Endothelial cell of umbilical vein (primary cell): ENCODE measurements at regions not wholly inside any gene's neighbourhood (a gene's known extent, or its start where the extent isn't known, plus 50 kb on each side); places are given as distances from the start of the nearest gene placed in this dataset.

Experiments used
- EZH2 ChIP-seq: IDR thresholded peaks from 2 replicates; pipeline ENCODE4 v1.6.1; 2012; ENCODE audit warnings: borderline replicate concordance, low read depth, mild to moderate bottlenecking, moderate library complexity, low read length, inconsistent platforms; ENCODE audit not compliant: severe bottlenecking
- POLR2A ChIP-seq: IDR thresholded peaks from 2 replicates; pipeline ENCODE4 v1.6.1; 2012; ENCODE audit warnings: low read depth, mild to moderate bottlenecking, control low read depth, low read length
- POLR2AphosphoS5 ChIP-seq: IDR thresholded peaks from 2 replicates; pipeline ENCODE4 v1.6.1; 2012; ENCODE audit warnings: low read depth, mild to moderate bottlenecking, control low read depth, low read length, moderate library complexity; ENCODE audit not compliant: insufficient read depth
- TF ChIP-seq, protein P1 (sequence below), 2 donors: IDR thresholded peaks; 1 replicate in 1 of 2; 2 replicates in 1 of 2; pipeline ENCODE4 v1.5.1; 2011; ENCODE audit warnings: low read length in 2 of 2, mild to moderate bottlenecking in 2 of 2, moderate library complexity in 2 of 2, control low read depth in 1 of 2, inconsistent platforms in 1 of 2, low read depth in 1 of 2; ENCODE audit not compliant: insufficient read depth in 1 of 2; ENCODE audit errors: extremely low read depth in 1 of 2
- TF ChIP-seq, protein P2 (sequence below): IDR thresholded peaks from 2 replicates; pipeline ENCODE4 v1.6.1; 2011; ENCODE audit not compliant: insufficient read depth, insufficient read length

DNA sequence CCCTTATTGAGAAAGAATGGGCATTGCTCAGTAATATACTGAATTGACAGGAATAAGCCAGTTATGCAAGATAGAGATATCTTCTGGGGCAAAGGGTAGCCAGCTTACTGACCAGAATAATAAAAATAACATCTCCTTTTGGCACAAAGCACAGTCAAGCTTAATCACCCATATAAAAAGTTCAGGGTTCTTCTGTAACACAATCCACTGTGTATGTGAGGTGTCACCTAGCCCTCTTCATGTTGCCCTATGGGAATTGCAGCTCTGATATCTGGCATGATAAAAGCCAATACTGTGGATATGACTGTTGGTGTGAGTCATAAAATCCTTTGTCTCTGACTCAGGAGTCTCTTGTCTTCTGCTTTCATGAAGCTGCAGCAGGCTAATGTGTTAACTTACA is 90.8 kb downstream of the DSEL start:
- TF ChIP-seq POLR2A (no peak), EZH2 (no peak), POLR2AphosphoS5 (no peak)
- TF ChIP-seq, protein P1, sequence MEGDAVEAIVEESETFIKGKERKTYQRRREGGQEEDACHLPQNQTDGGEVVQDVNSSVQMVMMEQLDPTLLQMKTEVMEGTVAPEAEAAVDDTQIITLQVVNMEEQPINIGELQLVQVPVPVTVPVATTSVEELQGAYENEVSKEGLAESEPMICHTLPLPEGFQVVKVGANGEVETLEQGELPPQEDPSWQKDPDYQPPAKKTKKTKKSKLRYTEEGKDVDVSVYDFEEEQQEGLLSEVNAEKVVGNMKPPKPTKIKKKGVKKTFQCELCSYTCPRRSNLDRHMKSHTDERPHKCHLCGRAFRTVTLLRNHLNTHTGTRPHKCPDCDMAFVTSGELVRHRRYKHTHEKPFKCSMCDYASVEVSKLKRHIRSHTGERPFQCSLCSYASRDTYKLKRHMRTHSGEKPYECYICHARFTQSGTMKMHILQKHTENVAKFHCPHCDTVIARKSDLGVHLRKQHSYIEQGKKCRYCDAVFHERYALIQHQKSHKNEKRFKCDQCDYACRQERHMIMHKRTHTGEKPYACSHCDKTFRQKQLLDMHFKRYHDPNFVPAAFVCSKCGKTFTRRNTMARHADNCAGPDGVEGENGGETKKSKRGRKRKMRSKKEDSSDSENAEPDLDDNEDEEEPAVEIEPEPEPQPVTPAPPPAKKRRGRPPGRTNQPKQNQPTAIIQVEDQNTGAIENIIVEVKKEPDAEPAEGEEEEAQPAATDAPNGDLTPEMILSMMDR (IDR thresholded peaks at IDR 0.05; ENCODE audit: extremely low read depth in 1 of 2, insufficient read depth in 1 of 2, low read depth in 1 of 2, low read length in 2 of 2): no peak
- TF ChIP-seq, protein P2, sequence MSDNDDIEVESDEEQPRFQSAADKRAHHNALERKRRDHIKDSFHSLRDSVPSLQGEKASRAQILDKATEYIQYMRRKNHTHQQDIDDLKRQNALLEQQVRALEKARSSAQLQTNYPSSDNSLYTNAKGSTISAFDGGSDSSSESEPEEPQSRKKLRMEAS: no peak
